Body of pancreas (tissue), 4 donors: ENCODE measurements at regions not wholly inside any gene's neighbourhood (a gene's known extent, or its start where the extent isn't known, plus 50 kb on each side); places are given as distances from the start of the nearest gene placed in this dataset.
"Not testable (repeated sequence)": the region's sequence is repeated elsewhere in the genome, so short reads cannot be mapped to it uniquely, and the experiment has no call there.

ENCODE experiments used
- ATAC-seq: fragments of 150-250 bp; one replicate; pipeline ENCODE4 v1.9.1; 2016
- DNase-seq, 4 donors: peaks; one replicate each; pipeline ENCODE4 v3.0.0-alpha.2; 2019
- H3K27ac ChIP-seq, 4 donors: fragments of 200-600 bp; sonication (generic); 1 replicate in 3 of 4; 2 replicates in 1 of 4; pipeline versions ENCODE4 v1.5.1 to v1.6.1; 2016 to 2019; ENCODE audit warnings: mild to moderate bottlenecking in 1 of 4, mixed read lengths in 1 of 4, moderate library complexity in 1 of 4
- H3K27me3 ChIP-seq, 2 donors: fragments of 200-600 bp; sonication (generic); one replicate each; pipeline ENCODE4 v1.6.0; 2016; ENCODE audit warnings: mild to moderate bottlenecking in 1 of 2
- H3K36me3 ChIP-seq, 2 donors: fragments of 200-600 bp; sonication (generic); replicated peaks in 1 of 2; 2 replicates each; pipeline ENCODE4 v1.5.1; 2016; ENCODE audit warnings: low read depth in 2 of 2; ENCODE audit not compliant: insufficient read depth in 1 of 2
- H3K4me1 ChIP-seq: fragments of 200-600 bp; sonication (generic); one replicate; pipeline ENCODE4 v1.6.0; 2016
- H3K4me3 ChIP-seq, 2 donors: fragments of 200-600 bp; sonication (generic); 1 replicate in 1 of 2; 2 replicates in 1 of 2; pipeline ENCODE4 v1.5.1; 2016 to 2019
- H3K9me3 ChIP-seq, 3 donors: fragments of 200-600 bp; sonication (generic); 1 replicate in 2 of 3; 2 replicates in 1 of 3; pipeline ENCODE4 v1.5.1; 2016
- POLR2A ChIP-seq, 3 donors: fragments of 450-650 bp; IDR thresholded peaks; one replicate each; pipeline ENCODE4 v1.6.1; 2016; ENCODE audit warnings: antibody characterized with exemption in 3 of 3, mild to moderate bottlenecking in 2 of 3
- WGBS, 2 donors: methylation state at CpG; one replicate each; pipeline ENCODE4 v1.1.5; 2017; 5-methylcytosine and 5-hydroxymethylcytosine counted together
- intact Hi-C: fragments of 100-400 bp; cut with DNase I; formaldehyde crosslinking; loops from one replicate; pipeline ENCODE4 v1.15.1; 2023
- TF ChIP-seq, protein P1 (sequence below), 7 experiments: fragments of 450-650 bp in 4 of 7; fragments of 200-600 bp in 3 of 7; sonication (generic) in 3 of 7; IDR thresholded peaks; one replicate each; pipeline ENCODE4 v1.5.1; 2016 to 2019; ENCODE audit warnings: antibody characterized with exemption in 7 of 7

DNA sequence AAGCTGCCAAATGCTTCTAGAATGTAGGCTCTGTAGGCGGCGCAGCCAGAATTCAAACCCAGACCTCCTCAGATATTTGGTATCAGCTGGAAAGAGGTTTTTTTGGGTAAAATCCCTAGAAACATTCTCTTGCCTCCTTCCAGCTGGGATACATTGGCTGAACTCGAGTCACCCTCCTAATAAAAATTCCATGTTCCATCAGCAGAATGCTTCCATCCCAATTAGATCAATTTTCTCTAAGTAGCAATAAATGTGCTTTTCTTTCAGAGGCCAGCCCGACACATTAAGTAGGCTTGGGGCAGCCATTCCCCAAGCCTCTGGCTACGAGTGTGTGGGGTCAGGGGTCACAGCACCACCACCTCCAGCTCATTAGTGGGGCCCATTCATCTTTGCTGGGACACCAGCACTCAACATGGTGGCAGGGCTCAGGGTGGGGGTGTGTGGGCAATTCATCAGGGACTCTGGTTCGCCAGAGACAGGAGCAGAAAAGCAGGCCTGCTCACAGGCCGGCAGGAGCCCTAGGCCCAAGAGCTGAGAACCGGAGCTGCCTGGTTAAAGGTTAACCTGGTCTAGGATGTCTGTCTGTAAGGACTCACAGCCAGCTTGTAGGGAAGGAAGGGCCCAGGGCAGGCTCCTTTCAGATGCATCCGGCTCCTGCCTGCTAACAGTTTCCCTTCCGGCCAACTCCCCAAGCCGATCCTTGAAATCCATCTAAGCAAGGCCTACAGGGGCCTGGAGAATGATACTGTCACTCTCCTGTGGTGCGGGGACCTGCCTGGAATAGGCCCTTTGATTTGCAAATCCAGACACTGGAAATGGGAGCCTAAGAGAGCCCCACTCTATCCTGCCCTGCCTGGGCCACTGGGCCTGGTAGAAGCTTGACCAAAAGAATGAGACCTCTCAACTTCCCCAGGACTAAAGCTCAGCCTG, 159.1 kb upstream of the TOP1 start:
- no peaks in the 10 kb centered on the region for H3K9me3 ChIP-seq
- TF ChIP-seq POLR2A (IDR thresholded peaks at IDR 0.05), result no peak
- TF ChIP-seq, protein P1, sequence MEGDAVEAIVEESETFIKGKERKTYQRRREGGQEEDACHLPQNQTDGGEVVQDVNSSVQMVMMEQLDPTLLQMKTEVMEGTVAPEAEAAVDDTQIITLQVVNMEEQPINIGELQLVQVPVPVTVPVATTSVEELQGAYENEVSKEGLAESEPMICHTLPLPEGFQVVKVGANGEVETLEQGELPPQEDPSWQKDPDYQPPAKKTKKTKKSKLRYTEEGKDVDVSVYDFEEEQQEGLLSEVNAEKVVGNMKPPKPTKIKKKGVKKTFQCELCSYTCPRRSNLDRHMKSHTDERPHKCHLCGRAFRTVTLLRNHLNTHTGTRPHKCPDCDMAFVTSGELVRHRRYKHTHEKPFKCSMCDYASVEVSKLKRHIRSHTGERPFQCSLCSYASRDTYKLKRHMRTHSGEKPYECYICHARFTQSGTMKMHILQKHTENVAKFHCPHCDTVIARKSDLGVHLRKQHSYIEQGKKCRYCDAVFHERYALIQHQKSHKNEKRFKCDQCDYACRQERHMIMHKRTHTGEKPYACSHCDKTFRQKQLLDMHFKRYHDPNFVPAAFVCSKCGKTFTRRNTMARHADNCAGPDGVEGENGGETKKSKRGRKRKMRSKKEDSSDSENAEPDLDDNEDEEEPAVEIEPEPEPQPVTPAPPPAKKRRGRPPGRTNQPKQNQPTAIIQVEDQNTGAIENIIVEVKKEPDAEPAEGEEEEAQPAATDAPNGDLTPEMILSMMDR (IDR thresholded peaks at IDR 0.05), result no peak
- no peaks in the 10 kb centered on the region for H3K4me1 ChIP-seq
- DNase-seq, result no peak
- H3K4me3 ChIP-seq, result no peak overlapping the region
- no peaks in the 10 kb centered on the region for H3K36me3 ChIP-seq
- intact Hi-C loops, result no loop called here
- ATAC-seq, result no peak
- H3K27ac ChIP-seq, result no peak overlapping the region
- 67 to 81% methylated on average over 7 to 12 of the region's 12 CpGs for WGBS, 2 donors
- H3K27me3 ChIP-seq, result no peaks in the 10 kb centered on the region

DNA sequence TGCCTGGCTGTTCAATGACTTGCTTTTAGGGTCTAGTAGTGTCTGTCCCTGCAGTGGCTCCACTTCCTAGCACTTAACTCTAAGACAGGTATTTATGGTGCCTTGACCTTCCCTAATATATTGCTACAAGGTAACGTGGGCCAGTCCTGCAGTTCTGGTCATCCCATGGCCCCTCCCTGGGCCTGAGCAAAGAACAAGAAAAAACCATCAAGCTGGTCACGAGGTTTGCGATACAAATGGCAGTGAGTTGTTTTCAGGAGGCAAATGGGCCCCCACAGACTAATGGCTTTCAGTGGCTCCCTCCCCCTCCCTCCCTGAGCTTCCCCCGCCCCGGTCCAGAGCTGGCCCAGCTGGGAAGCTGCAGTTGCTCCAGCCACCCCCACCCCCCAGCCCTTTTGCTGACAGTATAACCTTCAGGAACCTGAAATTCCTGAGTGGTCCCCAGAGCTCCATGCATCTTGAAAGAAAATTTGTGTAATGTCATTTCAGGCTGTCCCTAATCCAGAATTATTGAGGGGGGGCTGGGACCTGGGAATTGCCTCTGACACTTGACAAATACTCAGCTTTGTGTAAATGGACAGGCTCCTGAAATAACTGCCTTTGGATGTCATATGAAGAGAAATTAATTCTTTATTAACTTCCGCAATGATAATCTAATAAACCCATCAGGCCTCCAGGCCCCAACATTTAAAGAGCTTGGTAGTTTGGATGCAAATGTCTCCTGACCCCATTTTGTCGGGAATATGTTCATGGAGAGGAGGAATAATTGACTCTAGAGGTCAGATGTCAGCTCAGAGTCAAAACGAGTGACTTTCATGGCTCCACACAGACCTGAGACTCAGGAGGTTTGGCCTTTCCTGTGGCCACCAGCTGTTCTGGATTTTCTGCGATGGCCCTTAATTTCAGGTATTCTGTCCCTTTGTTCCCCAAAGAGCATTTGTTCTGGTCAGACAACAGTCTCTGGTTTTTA, 153.2 kb upstream of the TOP1 start:
- no peak overlapping the region for H3K4me3 ChIP-seq

DNA sequence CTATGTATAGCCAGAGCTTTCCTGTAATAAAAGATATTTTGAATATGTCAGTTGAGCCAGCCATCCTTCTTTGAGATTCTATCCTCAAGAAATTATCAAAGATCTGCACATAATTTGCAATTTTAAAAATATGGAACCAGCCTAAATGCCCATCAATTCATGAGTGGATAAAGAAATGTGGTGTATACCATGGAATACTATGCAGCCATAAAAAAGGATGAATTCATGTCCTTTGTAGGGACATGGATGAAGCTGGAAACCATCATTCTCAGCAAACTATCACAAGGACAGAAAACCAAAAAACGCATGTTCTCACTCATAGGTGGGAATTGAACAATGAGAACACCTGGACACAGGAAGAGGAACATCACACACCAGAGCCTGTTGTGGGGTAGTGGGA, 150.5 kb upstream of the TOP1 start:
- ATAC-seq, H3K27ac ChIP-seq, intact Hi-C loops, DNase-seq, H3K36me3 ChIP-seq, H3K9me3 ChIP-seq, H3K27me3 ChIP-seq, H3K4me3 ChIP-seq, H3K4me1 ChIP-seq: not testable (repeated sequence)
- 75 to 78% methylated on average over 1 of the region's 1 CpG for WGBS, 2 donors

More for the DNA sequence above, 153.2 kb upstream of the TOP1 start:
- 43 to 53% methylated on average over 9 of the region's 9 CpGs for WGBS, 2 donors
- DNase-seq, result no peak
- Histone ChIP-seq H3K27me3 (no peaks in the 10 kb centered on the region), H3K9me3 (peaks cover 0 to 4% (median 0%) of the 10 kb centered on the region in 3 donors), H3K27ac (no peak overlapping the region), H3K36me3 (no peaks in the 10 kb centered on the region), H3K4me1 (no peaks in the 10 kb centered on the region)
- intact Hi-C loops, result no loop called here
- TF ChIP-seq POLR2A (IDR thresholded peaks at IDR 0.05), result no peak
- TF ChIP-seq, protein P1 (IDR thresholded peaks at IDR 0.05), result no peak
- ATAC-seq, result no peak

DNA sequence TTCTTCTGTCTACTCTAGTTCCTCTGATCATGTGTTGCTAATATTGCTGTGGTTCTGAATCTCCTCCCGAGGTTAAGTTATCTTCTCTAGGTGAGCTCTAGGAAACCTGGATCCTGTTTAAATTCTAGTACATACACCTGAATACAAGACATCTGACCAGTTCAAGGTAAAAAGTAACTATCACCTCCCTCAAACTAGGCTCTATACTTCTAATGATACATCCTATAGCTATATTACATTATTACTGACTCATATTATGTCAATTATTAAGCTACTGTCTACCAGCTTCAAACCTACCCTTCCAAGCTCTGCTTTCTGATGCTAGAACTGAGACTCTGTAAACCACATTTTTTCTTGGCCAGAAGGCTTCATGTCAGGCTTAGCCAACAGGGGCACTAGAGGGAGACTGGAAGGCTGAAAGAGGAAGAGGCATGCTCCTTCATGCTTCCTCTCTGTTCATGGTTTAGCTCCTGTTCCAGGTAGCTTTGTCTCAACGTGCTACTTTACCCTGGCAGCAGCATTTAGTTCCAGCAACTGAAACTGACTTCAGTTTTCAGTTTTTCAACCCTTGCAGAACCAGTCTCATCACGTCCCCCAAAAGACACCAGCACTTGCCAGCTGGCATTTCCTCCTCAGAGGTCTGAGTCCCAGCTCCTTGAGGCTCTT, 148.4 kb upstream of the TOP1 start:
- no peaks in the 10 kb centered on the region for H3K27me3 ChIP-seq
- H3K4me3 ChIP-seq, result no peak overlapping the region
- H3K9me3 ChIP-seq, result peaks cover 0 to 8% (median 0%) of the 10 kb centered on the region in 3 donors
- no peak for DNase-seq
- H3K4me1 ChIP-seq, result no peaks in the 10 kb centered on the region
- TF ChIP-seq, protein P1 (IDR thresholded peaks at IDR 0.05), result no peak
- TF ChIP-seq POLR2A (IDR thresholded peaks at IDR 0.05), result no peak
- H3K36me3 ChIP-seq, result no peaks in the 10 kb centered on the region
- ATAC-seq, result no peak
- no peak overlapping the region for H3K27ac ChIP-seq
- 42 to 59% methylated on average over 3 of the region's 3 CpGs for WGBS, 2 donors
- intact Hi-C loops, result no loop called here
